ENCODE measurements at regions not wholly inside any gene's neighbourhood (a gene's known extent, or its start where the extent isn't known, plus 50 kb on each side); places are given as distances from the start of the nearest gene placed in this dataset.

DNA sequence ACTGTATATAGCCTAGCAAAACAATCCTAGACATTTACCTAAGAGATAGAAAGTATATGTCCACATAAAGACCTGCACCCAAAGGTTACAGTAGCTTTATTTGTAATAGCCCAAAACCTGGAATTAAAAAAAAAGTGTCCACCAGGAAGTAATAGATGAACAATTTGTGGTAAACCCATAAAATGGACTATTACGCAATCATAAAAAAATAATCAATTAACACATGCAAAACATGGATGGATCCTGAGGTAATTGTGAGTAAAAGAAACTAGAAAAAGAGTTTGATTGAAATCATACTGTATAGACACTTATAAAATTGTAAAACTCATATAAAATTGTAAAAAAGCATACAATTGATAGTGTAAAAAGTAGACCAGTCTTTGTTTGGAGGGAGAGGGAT lies 673.0 kb upstream of the ZNF804A start (continued):
- TF ChIP-seq SRF (CRISPR knock-in tag; IDR thresholded peaks at IDR 0.05) (no peak), POLR2G (IDR thresholded peaks at IDR 0.05; ENCODE audit: low read depth, low read length) (no peak), IRF9 (tag; IDR thresholded peaks at IDR 0.05) (peak; percentile 45; the same call in 1 of the 2 replicates), MCM2 (IDR thresholded peaks at IDR 0.05; ENCODE audit: low read depth) (no peak), ZC3H4 (CRISPR knock-in tag; IDR thresholded peaks at IDR 0.05; ENCODE audit: borderline replicate concordance) (no peak), CEBPG (CRISPR knock-in tag; IDR thresholded peaks at IDR 0.05) (no peak), CEBPG (tag; conservative IDR thresholded peaks at IDR 0.05 in 1 of 2, IDR thresholded peaks at IDR 0.05 in 1 of 2) (peak; percentile 56 to 98; a peak in 3 of 4 replicates)

DNA sequence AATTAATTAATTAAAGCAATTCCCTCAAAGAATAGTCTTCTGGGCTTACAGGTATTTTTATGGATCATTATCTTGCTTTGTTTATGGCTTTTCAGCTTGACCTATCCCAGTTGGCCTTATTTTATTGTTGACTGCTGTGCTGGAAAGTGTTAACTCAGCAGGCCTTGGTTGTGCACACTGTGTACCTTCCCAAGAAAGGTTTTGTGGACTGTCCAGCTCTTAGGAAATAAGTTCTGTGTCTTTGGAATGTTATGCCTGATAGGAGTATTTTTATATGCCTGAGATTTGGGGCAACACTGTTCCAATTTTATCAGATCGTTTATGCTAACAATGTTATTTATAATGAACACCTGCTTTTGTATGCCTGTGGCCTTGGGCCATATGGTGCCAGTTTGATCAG lies 671.9 kb upstream of the ZNF804A start:
- Histone ChIP-seq H3K9me1 (ENCODE audit: control insufficient read depth, insufficient read depth, low read length) (no peaks in the 10 kb centered on the region), H3K4me1 (replicated peaks in 1 of 2; ENCODE audit: control insufficient read depth in 2 of 2, insufficient read depth in 2 of 2, low read length in 2 of 2) (no peaks in the 10 kb centered on the region), H2AFZ (ENCODE audit: low read depth, low read length) (no peak overlapping the region), H3K27ac (ENCODE audit: extremely low read depth, low read depth, low read length) (no peak overlapping the region), H3K4me3 (no peak overlapping the region), H3K9ac (ENCODE audit: insufficient read depth in 1 of 2, low read depth in 2 of 2, low read length in 2 of 2) (no peak overlapping the region), H4K20me1 (replicated peaks; ENCODE audit: control insufficient read depth, insufficient read depth, low read length) (no peaks in the 10 kb centered on the region), H3K4me2 (ENCODE audit: insufficient read depth, low read length) (no peak overlapping the region), H3K36me3 (ENCODE audit: control insufficient read depth, insufficient read depth, low read length) (no peaks in the 10 kb centered on the region), H3K27me3 (ENCODE audit: control insufficient read depth in 2 of 2, insufficient read depth in 2 of 2, low read length in 2 of 2) (no peaks in the 10 kb centered on the region), H3K79me2 (ENCODE audit: control insufficient read depth, insufficient read depth, low read length) (no peaks in the 10 kb centered on the region), H3K9me3 (replicated peaks; ENCODE audit: control insufficient read depth, insufficient read depth, low read depth, low read length) (no peaks in the 10 kb centered on the region)
- no TSS peak for BruUV-seq (replicated peaks)
- 0% methylated on average over 1 of the region's 1 CpG for WGBS (ENCODE audit: insufficient coverage, low coverage, missing lambda C conversion rate)
- ATAC-seq (no peak), DNase-seq (ENCODE audit: extremely low read depth in 1 of 4, low spot score in 3 of 4) (no peak), FAIRE-seq (no peak)
- in situ Hi-C loops (cut with MboI) (no loop called here), intact Hi-C loops (cut with micrococcal nuclease) (no loop called here)
- POLR2A ChIA-PET, result no interaction called here
- CTCF ChIA-PET (ENCODE audit: low intra/inter-chr PET ratio), result no interaction called here
- TF ChIP-seq ZNF3 (CRISPR knock-in tag; IDR thresholded peaks at IDR 0.05) (no peak), ZNF785 (CRISPR knock-in tag; IDR thresholded peaks at IDR 0.05) (no peak), TOE1 (IDR thresholded peaks at IDR 0.05; ENCODE audit: borderline replicate concordance) (no peak), TOE1 (CRISPR knock-in tag; IDR thresholded peaks at IDR 0.05; ENCODE audit: borderline replicate concordance, low read depth) (no peak), ZNF586 (CRISPR knock-in tag; conservative IDR thresholded peaks at IDR 0.05) (no peak), ZNF232 (CRISPR knock-in tag; IDR thresholded peaks at IDR 0.05) (no peak), CC2D1A (IDR thresholded peaks at IDR 0.05) (no peak), ATF7 (IDR thresholded peaks at IDR 0.05) (no peak)
- TF ChIP-seq, protein P1, sequence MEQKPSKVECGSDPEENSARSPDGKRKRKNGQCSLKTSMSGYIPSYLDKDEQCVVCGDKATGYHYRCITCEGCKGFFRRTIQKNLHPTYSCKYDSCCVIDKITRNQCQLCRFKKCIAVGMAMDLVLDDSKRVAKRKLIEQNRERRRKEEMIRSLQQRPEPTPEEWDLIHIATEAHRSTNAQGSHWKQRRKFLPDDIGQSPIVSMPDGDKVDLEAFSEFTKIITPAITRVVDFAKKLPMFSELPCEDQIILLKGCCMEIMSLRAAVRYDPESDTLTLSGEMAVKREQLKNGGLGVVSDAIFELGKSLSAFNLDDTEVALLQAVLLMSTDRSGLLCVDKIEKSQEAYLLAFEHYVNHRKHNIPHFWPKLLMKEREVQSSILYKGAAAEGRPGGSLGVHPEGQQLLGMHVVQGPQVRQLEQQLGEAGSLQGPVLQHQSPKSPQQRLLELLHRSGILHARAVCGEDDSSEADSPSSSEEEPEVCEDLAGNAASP (IDR thresholded peaks at IDR 0.05), result no peak
